HCT116 (cell line): ENCODE measurements at regions not wholly inside any gene's neighbourhood (a gene's known extent, or its start where the extent isn't known, plus 50 kb on each side); places are given as distances from the start of the nearest gene placed in this dataset.

Experiments used
- ATAC-seq: fragments of 200-7000 bp; cut with Tn5 transposase; 2 replicates; pipeline ENCODE4 v1.9.1; 2020; ENCODE audit warnings: mild to moderate bottlenecking, moderate library complexity
- BruUV-seq: library from RNA; stranded (reverse); fragments of 400-500 nt; replicated peaks from 2 replicates; lab custom pipeline; 2021; lab: Mats Ljungman, UMichigan
- CTCF ChIA-PET: fragments of 300-600 bp; sonication (Branson Sonifier 250); formaldehyde crosslinking; loops from one replicate; lab custom pipeline; 2021; ENCODE audit warnings: antibody characterized with exemption; lab: Charles Lee
- POLR2A ChIA-PET: fragments of 300-600, 350-600 bp; sonication (Branson Sonifier 250); formaldehyde crosslinking; loops from one replicate; lab custom pipeline; 2021; ENCODE audit warnings: antibody characterized with exemption; lab: Charles Lee
- RAD21 ChIA-PET, 2 experiments: fragments of 300-600 bp; sonication (Branson Sonifier 250); formaldehyde crosslinking; loops; one replicate each; lab custom pipeline; 2023; ENCODE audit warnings: low total read pairs in 2 of 2; ENCODE audit not compliant: uncharacterized antibody in 2 of 2, unreplicated experiment in 2 of 2, low non-redundant PET in 1 of 2; lab: Charles Lee
- DNase-seq: peaks from one replicate; pipeline ENCODE4 v3.0.0-alpha.2; 2010; ENCODE audit warnings: low read depth, low spot score
- H2AFZ ChIP-seq: fragments of 200-600 bp; shearing (Covaris generic), sonication (generic); 2 replicates; pipeline ENCODE4 v1.6.1; 2017; ENCODE audit warnings: low read depth, mixed run types, mixed read lengths, antibody characterized with exemption, low read length; ENCODE audit not compliant: poor library complexity, severe bottlenecking
- H3K27ac ChIP-seq: 2 replicates; pipeline ENCODE4 v1.5.1; 2012; ENCODE audit warnings: low read depth, low read length
- H3K27me3 ChIP-seq: fragments of 200-600 bp; sonication (generic); 2 replicates; pipeline ENCODE4 v1.6.1; 2016; ENCODE audit warnings: mixed run types, low read length, mixed read lengths; ENCODE audit not compliant: insufficient read depth
- H3K36me3 ChIP-seq, 2 experiments: fragments of 200-500 bp in 1 of 2; fragments of 200-600 bp in 1 of 2; sonication (Bioruptor generic) in 1 of 2; sonication (generic) in 1 of 2; 2 replicates each; pipeline versions ENCODE4 v1.5.1 to v1.6.1; 2014 to 2016; ENCODE audit warnings: low read length in 2 of 2, inconsistent platforms in 1 of 2, mixed read lengths in 1 of 2, mixed run types in 1 of 2; ENCODE audit not compliant: insufficient read depth in 2 of 2, control insufficient read depth in 1 of 2
- H3K4me1 ChIP-seq, 2 experiments: fragments of 200-600 bp in 1 of 2; sonication (generic) in 1 of 2; 2 replicates each; pipeline versions ENCODE4 v1.5.1 to v1.6.1; 2012 to 2017; ENCODE audit warnings: low read length in 2 of 2, inconsistent platforms in 1 of 2, mild to moderate bottlenecking in 1 of 2, mixed read lengths in 1 of 2, mixed run types in 1 of 2, moderate library complexity in 1 of 2; ENCODE audit not compliant: insufficient read depth in 2 of 2, control insufficient read depth in 1 of 2
- H3K4me2 ChIP-seq: fragments of 200-600 bp; sonication (generic); 2 replicates; pipeline ENCODE4 v1.6.1; 2017; ENCODE audit warnings: mixed run types, low read length, mixed read lengths
- H3K4me3 ChIP-seq, 2 experiments: fragments of 200-600 bp in 1 of 2; sonication (generic) in 1 of 2; replicated peaks in 1 of 2; 2 replicates each; pipeline ENCODE4 v1.5.1; 2011 to 2016; ENCODE audit warnings: low read length in 2 of 2, control low read depth in 1 of 2, low read depth in 1 of 2, mild to moderate bottlenecking in 1 of 2, mixed read lengths in 1 of 2, mixed run types in 1 of 2
- H3K79me2 ChIP-seq: fragments of 200-600 bp; sonication (generic); 2 replicates; pipeline ENCODE4 v1.6.1; 2017; ENCODE audit warnings: mild to moderate bottlenecking, mixed run types, low read length, moderate library complexity, mixed read lengths; ENCODE audit not compliant: insufficient read depth
- H3K9ac ChIP-seq: fragments of 200-600 bp; sonication (generic); 2 replicates; pipeline ENCODE4 v1.6.1; 2016; ENCODE audit warnings: low read length, mixed read lengths
- H3K9me2 ChIP-seq: fragments of 200-600 bp; sonication (generic), shearing (Covaris generic); 2 replicates; pipeline ENCODE4 v1.6.1; 2017; ENCODE audit warnings: mixed run types, mild to moderate bottlenecking, moderate library complexity; ENCODE audit not compliant: insufficient read depth
- H3K9me3 ChIP-seq, 2 experiments: fragments of 200-500 bp in 1 of 2; fragments of 200-600 bp in 1 of 2; sonication (Bioruptor generic) in 1 of 2; sonication (generic) in 1 of 2; 2 replicates each; pipeline ENCODE4 v1.6.1; 2014 to 2017; ENCODE audit warnings: low read length in 2 of 2, mixed read lengths in 2 of 2, inconsistent platforms in 1 of 2, low read depth in 1 of 2, mild to moderate bottlenecking in 1 of 2, mixed run types in 1 of 2, moderate library complexity in 1 of 2; ENCODE audit not compliant: control insufficient read depth in 1 of 2, insufficient read depth in 1 of 2
- H4K20me1 ChIP-seq: fragments of 200-600 bp; sonication (generic), shearing (Covaris generic); 2 replicates; pipeline ENCODE4 v1.6.1; 2017; ENCODE audit warnings: mixed run types, mild to moderate bottlenecking, moderate library complexity; ENCODE audit not compliant: insufficient read depth
- ATF3 ChIP-seq: IDR thresholded peaks from 2 replicates; pipeline ENCODE4 v1.6.1; 2012
- CBX3 ChIP-seq: IDR thresholded peaks from 2 replicates; pipeline ENCODE4 v1.6.1; 2012; ENCODE audit warnings: low read depth
- CEBPB ChIP-seq: IDR thresholded peaks from 2 replicates; pipeline ENCODE4 v1.6.1; 2012; ENCODE audit warnings: low read depth
- CTCF ChIP-seq, 3 experiments: fragments of 200-600 bp in 1 of 3; sonication (generic) in 1 of 3; IDR thresholded peaks in 2 of 3; conservative IDR thresholded peaks in 1 of 3; 2 replicates each; pipeline ENCODE4 v1.5.1; 2012 to 2017; ENCODE audit warnings: low read depth in 2 of 3, low read length in 2 of 3, antibody characterized with exemption in 1 of 3, borderline replicate concordance in 1 of 3, control low read depth in 1 of 3, mild to moderate bottlenecking in 1 of 3, mixed read lengths in 1 of 3, mixed run types in 1 of 3, moderate library complexity in 1 of 3; ENCODE audit not compliant: insufficient read depth in 1 of 3
- EZH2 ChIP-seq: fragments of 200-600 bp; sonication (generic); IDR thresholded peaks from 2 replicates; pipeline ENCODE4 v1.6.1; 2017; ENCODE audit warnings: antibody characterized with exemption, mixed run types
- JUND ChIP-seq: IDR thresholded peaks from 2 replicates; pipeline ENCODE4 v1.6.1; 2012
- MAX ChIP-seq: IDR thresholded peaks from 2 replicates; pipeline ENCODE4 v1.6.1; 2012
- POLR2A ChIP-seq: IDR thresholded peaks from 2 replicates; pipeline ENCODE4 v1.7.0; 2011; ENCODE audit warnings: borderline replicate concordance; ENCODE audit not compliant: insufficient read depth, insufficient read length; ENCODE audit errors: extremely low read depth
- POLR2AphosphoS5 ChIP-seq: IDR thresholded peaks from 2 replicates; pipeline ENCODE4 v1.6.1; 2011; ENCODE audit warnings: mild to moderate bottlenecking, low read depth, low read length, moderate library complexity
- REST ChIP-seq: IDR thresholded peaks from 2 replicates; pipeline ENCODE4 v1.6.1; 2012; ENCODE audit warnings: low read depth
- SIN3A ChIP-seq: IDR thresholded peaks from 2 replicates; pipeline ENCODE4 v1.6.1; 2012; ENCODE audit warnings: low read depth
- TCF7L2 ChIP-seq: IDR thresholded peaks from 2 replicates; pipeline ENCODE4 v1.7.0; 2011; ENCODE audit warnings: borderline replicate concordance, inconsistent platforms; ENCODE audit not compliant: insufficient read depth, insufficient read length; ENCODE audit errors: extremely low read depth
- ZNF274 ChIP-seq: fragments of 200-500 bp; sonication (Bioruptor generic); IDR thresholded peaks from 2 replicates; pipeline ENCODE4 v1.6.1; 2014; ENCODE audit warnings: mild to moderate bottlenecking, low read depth, low read length, inconsistent platforms
- intact Hi-C: fragments of 100-400 bp; cut with micrococcal nuclease; formaldehyde crosslinking; loops from 2 replicates; pipeline ENCODE4 v1.10.0; 2022

GRCh38 chr5:164057121-164057520 lies 551.7 kb downstream of the MAT2B start (continued):
- TF ChIP-seq CTCF (IDR thresholded peaks at IDR 0.05 in 2 of 3, conservative IDR thresholded peaks at IDR 0.05 in 1 of 3; ENCODE audit: borderline replicate concordance in 1 of 3, insufficient read depth in 1 of 3, low read depth in 2 of 3, low read length in 2 of 3) (no peak), POLR2A (no peak), CEBPB (no peak), ATF3 (no peak), CBX3 (no peak), ZNF274 (no peak)

GRCh38 chr5:164058621-164059020 lies 553.2 kb downstream of the MAT2B start:
- H4K20me1 ChIP-seq: no peaks in the 10 kb centered on the region
- TF ChIP-seq CEBPB: no peak
- TF ChIP-seq, all 23 proteins: peak for 0
- Histone ChIP-seq H3K4me3 (no peak overlapping the region), H3K9ac (no peak overlapping the region), H3K79me2 (no peaks in the 10 kb centered on the region), H3K27ac (no peak overlapping the region), H3K27me3 (no peaks in the 10 kb centered on the region), H3K36me3 (no peaks in the 10 kb centered on the region; a peak in 1 of 4 replicates), H3K4me2 (no peak overlapping the region), H3K9me3 (peaks cover 0 to 5% of the 10 kb centered on the region in 2 experiments; a peak in 2 of 4 replicates), H3K9me2 (no peaks in the 10 kb centered on the region), H3K4me1 (no peaks in the 10 kb centered on the region), H2AFZ (no peak overlapping the region)
- POLR2A ChIA-PET: no interaction called here
- DNase-seq (no peak), ATAC-seq (no peak)
- BruUV-seq: no TSS peak
- intact Hi-C loops: no loop called here
- RAD21 ChIA-PET: no interaction called here
- CTCF ChIA-PET: no interaction called here

GRCh38 chr5:164059471-164059870 lies 554.1 kb downstream of the MAT2B start:
- intact Hi-C loops: no loop called here
- Histone ChIP-seq H3K36me3 (no peaks in the 10 kb centered on the region; a peak in 1 of 4 replicates), H3K9ac (no peak overlapping the region), H3K79me2 (no peaks in the 10 kb centered on the region), H4K20me1 (no peaks in the 10 kb centered on the region), H3K9me3 (peaks cover 0 to 5% of the 10 kb centered on the region in 2 experiments; a peak in 2 of 4 replicates), H3K4me3 (no peak overlapping the region), H3K4me1 (no peaks in the 10 kb centered on the region), H3K27ac (no peak overlapping the region), H2AFZ (no peak overlapping the region), H3K27me3 (no peaks in the 10 kb centered on the region), H3K9me2 (no peaks in the 10 kb centered on the region), H3K4me2 (no peak overlapping the region)
- ATAC-seq (no peak), DNase-seq (no peak)
- ChIA-PET CTCF (no interaction called here), POLR2A (no interaction called here), RAD21 (no interaction called here)
- BruUV-seq: no TSS peak
- TF ChIP-seq ZNF274 (no peak), CEBPB (no peak), MAX (no peak), EZH2 (no peak), SIN3A (no peak), ATF3 (no peak), REST (no peak), TCF7L2 (no peak), POLR2AphosphoS5 (no peak), JUND (no peak)
